Glutamatergic neuron (in vitro differentiated cells): ENCODE measurements at regions not wholly inside any gene's neighbourhood (a gene's known extent, or its start where the extent isn't known, plus 50 kb on each side); places are given as distances from the start of the nearest gene placed in this dataset.

Experiments
- DNase-seq: peaks from one replicate; pipeline ENCODE4 v3.0.0; 2022
- H3K27ac Mint-ChIP-seq: one replicate; pipeline ENCODE4 v1.8.0; 2020; ENCODE audit warnings: mild to moderate bottlenecking, mixed read lengths, inconsistent platforms; ENCODE audit not compliant: unreplicated experiment
- H3K27me3 Mint-ChIP-seq: one replicate; pipeline ENCODE4 v1.8.0; 2020; ENCODE audit warnings: mild to moderate bottlenecking, moderate library complexity, mixed read lengths, inconsistent platforms; ENCODE audit not compliant: unreplicated experiment
- H3K36me3 Mint-ChIP-seq: one replicate; pipeline ENCODE4 v1.8.0; 2020; ENCODE audit warnings: mild to moderate bottlenecking, mixed read lengths, inconsistent platforms; ENCODE audit not compliant: unreplicated experiment
- H3K4me1 Mint-ChIP-seq: one replicate; pipeline ENCODE4 v1.8.0; 2020; ENCODE audit warnings: mild to moderate bottlenecking, low read depth, mixed read lengths, inconsistent platforms; ENCODE audit not compliant: unreplicated experiment
- H3K4me3 Mint-ChIP-seq: one replicate; pipeline ENCODE4 v1.8.0; 2020; ENCODE audit warnings: mild to moderate bottlenecking, mixed read lengths, inconsistent platforms; ENCODE audit not compliant: unreplicated experiment
- H3K9me3 Mint-ChIP-seq: one replicate; pipeline ENCODE4 v1.8.0; 2020; ENCODE audit warnings: mild to moderate bottlenecking, moderate library complexity, mixed read lengths, inconsistent platforms; ENCODE audit not compliant: unreplicated experiment
- CTCF ChIP-seq: fragments of 200-600 bp; sonication (generic); IDR thresholded peaks from one replicate; pipeline ENCODE4 v1.5.0; 2021; ENCODE audit not compliant: partially characterized antibody, unreplicated experiment

GRCh38 chr2:106686814-106687213 lies 199.2 kb downstream of the ST6GAL2 start:
- H3K4me3 Mint-ChIP-seq = no peak overlapping the region
- TF ChIP-seq CTCF = no peak
- no peaks in the 10 kb centered on the region for H3K4me1 Mint-ChIP-seq
- H3K27me3 Mint-ChIP-seq = no peaks in the 10 kb centered on the region
- DNase-seq = no peak
- H3K27ac Mint-ChIP-seq = no peak overlapping the region
- no peaks in the 10 kb centered on the region for H3K9me3 Mint-ChIP-seq
- H3K36me3 Mint-ChIP-seq = peaks cover 6% of the 10 kb centered on the region

- TF ChIP-seq CTCF = no peak
- H3K36me3 Mint-ChIP-seq = no peaks in the 10 kb centered on the region
- peaks cover 10% of the 10 kb centered on the region for H3K4me1 Mint-ChIP-seq
- H3K27me3 Mint-ChIP-seq = peaks cover 3% of the 10 kb centered on the region
- no peak overlapping the region for H3K27ac Mint-ChIP-seq
- H3K4me3 Mint-ChIP-seq = no peak overlapping the region
- no peak for DNase-seq
- peaks cover 2% of the 10 kb centered on the region for H3K9me3 Mint-ChIP-seq
Measured at GRCh38 chr2:106694964-106695470, 190.9 kb downstream of the ST6GAL2 start.

- TF ChIP-seq CTCF = no peak
- H3K36me3 Mint-ChIP-seq = no peaks in the 10 kb centered on the region
- peaks cover 4% of the 10 kb centered on the region for H3K27me3 Mint-ChIP-seq
- peaks cover 3% of the 10 kb centered on the region for H3K9me3 Mint-ChIP-seq
- H3K4me1 Mint-ChIP-seq = peaks cover 10% of the 10 kb centered on the region
- no peak overlapping the region for H3K4me3 Mint-ChIP-seq
- H3K27ac Mint-ChIP-seq = no peak overlapping the region
- no peak for DNase-seq
Measured at GRCh38 chr2:106695919-106696318, 190.0 kb downstream of the ST6GAL2 start.

- no peak for DNase-seq
- peaks cover 4% of the 10 kb centered on the region for H3K27me3 Mint-ChIP-seq
- H3K9me3 Mint-ChIP-seq = peaks cover 3% of the 10 kb centered on the region
- H3K36me3 Mint-ChIP-seq = no peaks in the 10 kb centered on the region
- no peak overlapping the region for H3K27ac Mint-ChIP-seq
- no peak overlapping the region for H3K4me3 Mint-ChIP-seq
- no peak for TF ChIP-seq CTCF
- peaks cover 13% of the 10 kb centered on the region for H3K4me1 Mint-ChIP-seq
Measured at GRCh38 chr2:106700616-106701015, 185.4 kb downstream of the ST6GAL2 start.

GRCh38 chr2:106701203-106702022 lies 184.6 kb downstream of the ST6GAL2 start:
- H3K27me3 Mint-ChIP-seq = peaks cover 4% of the 10 kb centered on the region
- peaks cover 3% of the 10 kb centered on the region for H3K9me3 Mint-ChIP-seq
- no peaks in the 10 kb centered on the region for H3K36me3 Mint-ChIP-seq
- peaks cover 7% of the 10 kb centered on the region for H3K4me1 Mint-ChIP-seq
- no peak for DNase-seq
- no peak overlapping the region for H3K4me3 Mint-ChIP-seq
- TF ChIP-seq CTCF = no peak
- no peak overlapping the region for H3K27ac Mint-ChIP-seq
